H9 (cell line): ENCODE measurements at regions not wholly inside any gene's neighbourhood (a gene's known extent, or its start where the extent isn't known, plus 50 kb on each side); places are given as distances from the start of the nearest gene placed in this dataset.

Source experiments
- DNase-seq: peaks from one replicate; pipeline ENCODE4 v3.0.0-alpha.2; 2017
- H2AFZ ChIP-seq: one replicate; pipeline ENCODE4 v1.6.1; 2013; ENCODE audit warnings: mild to moderate bottlenecking, low read length, control low read depth, moderate library complexity
- H2AK5ac ChIP-seq: 2 replicates; pipeline ENCODE4 v1.6.1; 2013; ENCODE audit warnings: low read length, control low read depth, mixed read lengths; ENCODE audit not compliant: insufficient read length
- H2BK120ac ChIP-seq: one replicate; pipeline ENCODE4 v1.6.1; 2013; ENCODE audit warnings: low read depth, mild to moderate bottlenecking, low read length, control low read depth, inconsistent platforms; ENCODE audit not compliant: poor library complexity, severe bottlenecking
- H2BK12ac ChIP-seq: 2 replicates; pipeline ENCODE4 v1.6.1; 2013; ENCODE audit warnings: low read length, control low read depth, mixed read lengths, low read depth; ENCODE audit not compliant: insufficient read length
- H2BK15ac ChIP-seq: 2 replicates; pipeline ENCODE4 v1.6.1; 2013; ENCODE audit warnings: low read depth, low read length, control low read depth
- H2BK20ac ChIP-seq: one replicate; pipeline ENCODE4 v1.6.1; 2013; ENCODE audit warnings: low read depth, mild to moderate bottlenecking, low read length, control low read depth, inconsistent platforms; ENCODE audit not compliant: poor library complexity, severe bottlenecking
- H2BK5ac ChIP-seq: 2 replicates; pipeline ENCODE4 v1.6.1; 2013; ENCODE audit warnings: low read length, control low read depth, mixed read lengths; ENCODE audit not compliant: insufficient read length
- H3K14ac ChIP-seq: 2 replicates; pipeline ENCODE4 v1.6.1; 2013; ENCODE audit warnings: low read length, control low read depth; ENCODE audit not compliant: insufficient read depth
- H3K18ac ChIP-seq: 2 replicates; pipeline ENCODE4 v1.6.1; 2013; ENCODE audit warnings: low read depth, mild to moderate bottlenecking, mixed read lengths, low read length, control low read depth; ENCODE audit not compliant: insufficient read length
- H3K23ac ChIP-seq: 2 replicates; pipeline ENCODE4 v1.6.1; 2013; ENCODE audit warnings: low read length, control low read depth, mixed read lengths, low read depth; ENCODE audit not compliant: insufficient read length
- H3K23me2 ChIP-seq: 2 replicates; pipeline ENCODE4 v1.6.1; 2013; ENCODE audit warnings: low read depth, mild to moderate bottlenecking, mixed read lengths, low read length, control low read depth; ENCODE audit not compliant: insufficient read length, poor library complexity, severe bottlenecking
- H3K27ac ChIP-seq: 2 replicates; pipeline ENCODE4 v1.5.1; 2013; ENCODE audit warnings: low read length, control low read depth, mixed read lengths, low read depth; ENCODE audit not compliant: insufficient read length
- H3K27me3 ChIP-seq: 2 replicates; pipeline ENCODE4 v1.6.1; 2013; ENCODE audit warnings: low read length, control low read depth, inconsistent platforms; ENCODE audit not compliant: insufficient read depth
- H3K4ac ChIP-seq: 2 replicates; pipeline ENCODE4 v1.6.1; 2013; ENCODE audit warnings: low read depth, mild to moderate bottlenecking, control low read depth, inconsistent platforms, low read length, moderate library complexity
- H3K4me1 ChIP-seq: 2 replicates; pipeline ENCODE4 v1.6.1; 2013; ENCODE audit warnings: low read length, control low read depth, inconsistent platforms; ENCODE audit not compliant: insufficient read depth
- H3K4me2 ChIP-seq: 2 replicates; pipeline ENCODE4 v1.6.1; 2013; ENCODE audit warnings: low read length, control low read depth, mixed read lengths; ENCODE audit not compliant: insufficient read length, insufficient read depth
- H3K56ac ChIP-seq: 2 replicates; pipeline ENCODE4 v1.6.1; 2013; ENCODE audit warnings: low read depth, mild to moderate bottlenecking, mixed read lengths, low read length, control low read depth; ENCODE audit not compliant: insufficient read length
- H3K79me1 ChIP-seq: 2 replicates; pipeline ENCODE4 v1.6.1; 2013; ENCODE audit warnings: low read depth, mild to moderate bottlenecking, moderate library complexity, low read length, control low read depth, inconsistent platforms; ENCODE audit not compliant: insufficient read depth, poor library complexity, severe bottlenecking
- H3K79me2 ChIP-seq: 2 replicates; pipeline ENCODE4 v1.6.1; 2013; ENCODE audit warnings: low read length, control low read depth, inconsistent platforms; ENCODE audit not compliant: insufficient read depth
- H3K9ac ChIP-seq: 2 replicates; pipeline ENCODE4 v1.6.1; 2013; ENCODE audit warnings: low read length, control low read depth, mixed read lengths; ENCODE audit not compliant: insufficient read length; ENCODE audit errors: extremely low read depth
- H3K9me3 ChIP-seq: one replicate; pipeline ENCODE4 v1.6.1; 2013; ENCODE audit warnings: low read depth, low read length, inconsistent platforms; ENCODE audit not compliant: control insufficient read depth
- H3T11ph ChIP-seq: one replicate; pipeline ENCODE4 v1.6.1; 2013; ENCODE audit warnings: mild to moderate bottlenecking, low read length, control low read depth, inconsistent platforms
- H4K20me1 ChIP-seq: one replicate; pipeline ENCODE4 v1.6.1; 2013; ENCODE audit not compliant: control insufficient read depth, insufficient read length, insufficient read depth
- H4K5ac ChIP-seq: 2 replicates; pipeline ENCODE4 v1.6.1; 2013; ENCODE audit warnings: low read depth, mild to moderate bottlenecking, mixed read lengths, low read length, control low read depth; ENCODE audit not compliant: insufficient read length
- H4K8ac ChIP-seq: replicated peaks from 2 replicates; pipeline ENCODE4 v1.6.1; 2013; ENCODE audit warnings: low read length, control low read depth, mixed read lengths, low read depth; ENCODE audit not compliant: insufficient read length
- H4K91ac ChIP-seq: 2 replicates; pipeline ENCODE4 v1.6.1; 2013; ENCODE audit warnings: low read depth, mild to moderate bottlenecking, moderate library complexity, mixed read lengths, low read length, control low read depth; ENCODE audit not compliant: insufficient read length
- H3K27ac Mint-ChIP-seq, 3 experiments: 2 replicates in 2 of 3; 3 replicates in 1 of 3; pipeline ENCODE4 v1.8.0; 2020 to 2021; ENCODE audit warnings: mixed read lengths in 3 of 3, mild to moderate bottlenecking in 1 of 3, moderate library complexity in 1 of 3
- H3K27me3 Mint-ChIP-seq: 2 replicates; pipeline ENCODE4 v1.8.0; 2021; ENCODE audit warnings: low read depth, mild to moderate bottlenecking, moderate library complexity, mixed read lengths
- H3K36me3 Mint-ChIP-seq, 3 experiments: 2 replicates in 2 of 3; 3 replicates in 1 of 3; pipeline ENCODE4 v1.8.0; 2020 to 2021; ENCODE audit warnings: low read depth in 3 of 3, mixed read lengths in 3 of 3; ENCODE audit not compliant: insufficient read depth in 1 of 3
- H3K4me1 Mint-ChIP-seq, 2 experiments: 2 replicates each; pipeline ENCODE4 v1.8.0; 2020; ENCODE audit warnings: mixed read lengths in 2 of 2
- H3K4me3 Mint-ChIP-seq, 2 experiments: 2 replicates in 1 of 2; 3 replicates in 1 of 2; pipeline ENCODE4 v1.8.0; 2020 to 2021; ENCODE audit warnings: mild to moderate bottlenecking in 2 of 2, mixed read lengths in 2 of 2, moderate library complexity in 1 of 2
- H3K9me3 Mint-ChIP-seq, 2 experiments: 2 replicates in 1 of 2; 3 replicates in 1 of 2; pipeline ENCODE4 v1.8.0; 2020; ENCODE audit warnings: mild to moderate bottlenecking in 2 of 2, mixed read lengths in 2 of 2, moderate library complexity in 1 of 2
- WGBS: extraction: QIAGEN DNeasy Blood & Tissue Kit; methylation state at CpG from one replicate; pipeline ENCODE4 v1.1.7; 2013; ENCODE audit warnings: missing lambda C conversion rate, low lambda C conversion rate, mixed read lengths; ENCODE audit not compliant: insufficient read length; ENCODE audit errors: extremely low coverage; 5-methylcytosine and 5-hydroxymethylcytosine counted together
- TF ChIP-seq, protein P1 (sequence below): fragments of 200-600 bp; sonication (generic); conservative IDR thresholded peaks from 3 replicates; pipeline ENCODE4 v1.8.0; 2021; ENCODE audit warnings: antibody characterized with exemption, mild to moderate bottlenecking

DNA sequence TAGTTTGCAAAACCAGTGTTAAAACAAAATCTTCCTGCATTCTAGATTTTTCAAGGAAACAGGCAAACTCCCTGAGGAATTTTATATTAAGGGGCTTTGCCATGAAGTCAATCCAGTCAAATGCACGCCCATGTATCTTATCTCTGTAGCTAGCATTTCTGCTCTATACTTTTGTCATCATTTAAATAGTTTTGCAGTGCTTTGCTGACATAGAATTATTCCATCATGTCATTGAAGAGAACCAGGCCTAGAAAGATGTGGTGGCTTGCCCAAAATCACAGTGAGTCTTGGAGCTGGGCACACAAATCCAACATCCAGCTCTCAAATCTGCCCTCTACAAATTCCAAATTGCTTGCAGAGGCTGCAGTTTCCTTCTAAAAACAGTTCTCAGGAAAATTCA is 66.7 kb upstream of the LNX1 start:
- no peak overlapping the region for H3K4ac ChIP-seq
- no peak overlapping the region for H4K8ac ChIP-seq
- no peak overlapping the region for H2AFZ ChIP-seq

More for the DNA sequence above, 66.7 kb upstream of the LNX1 start:
- H2BK15ac ChIP-seq: no peak overlapping the region
- no peak overlapping the region for H3K23ac ChIP-seq
- Mint-ChIP-seq H3K9me3 (no peaks in the 10 kb centered on the region; a peak in 1 of 5 replicates), H3K27ac (no peak overlapping the region; a peak in 1 of 7 replicates), H3K4me3 (no peak overlapping the region), H3K36me3 (no peaks in the 10 kb centered on the region), H3K27me3 (no peaks in the 10 kb centered on the region), H3K4me1 (peaks cover 0 to 4% of the 10 kb centered on the region in 2 experiments; a peak in 1 of 4 replicates)
- H2BK20ac ChIP-seq: no peak overlapping the region
- H3K18ac ChIP-seq: no peak overlapping the region
- no peak overlapping the region for H3K4me2 ChIP-seq
- no peak overlapping the region for H3K14ac ChIP-seq
- no peaks in the 10 kb centered on the region for H3K23me2 ChIP-seq
- WGBS: no CpG with 5 or more reads among the region's 1 CpG
- no peaks in the 10 kb centered on the region for H4K20me1 ChIP-seq
- H4K5ac ChIP-seq: no peak overlapping the region
- no peaks in the 10 kb centered on the region for H3K79me1 ChIP-seq
- no peak overlapping the region for H2AK5ac ChIP-seq
- no peak overlapping the region for H2BK12ac ChIP-seq
- no peaks in the 10 kb centered on the region for H3K27me3 ChIP-seq
- H3K27ac ChIP-seq: no peak overlapping the region
- no peak overlapping the region for H4K91ac ChIP-seq
- H3K56ac ChIP-seq: no peak overlapping the region
- no peak overlapping the region for H2BK5ac ChIP-seq
- no peak overlapping the region for H3K9ac ChIP-seq
- H3K9me3 ChIP-seq: no peaks in the 10 kb centered on the region
- H2BK120ac ChIP-seq: no peak overlapping the region
- DNase-seq: no peak
- no peaks in the 10 kb centered on the region; the same call in 1 of the 2 replicates for H3K4me1 ChIP-seq
- no peaks in the 10 kb centered on the region for H3K79me2 ChIP-seq
- H3T11ph ChIP-seq: no peak overlapping the region
- TF ChIP-seq, protein P1, sequence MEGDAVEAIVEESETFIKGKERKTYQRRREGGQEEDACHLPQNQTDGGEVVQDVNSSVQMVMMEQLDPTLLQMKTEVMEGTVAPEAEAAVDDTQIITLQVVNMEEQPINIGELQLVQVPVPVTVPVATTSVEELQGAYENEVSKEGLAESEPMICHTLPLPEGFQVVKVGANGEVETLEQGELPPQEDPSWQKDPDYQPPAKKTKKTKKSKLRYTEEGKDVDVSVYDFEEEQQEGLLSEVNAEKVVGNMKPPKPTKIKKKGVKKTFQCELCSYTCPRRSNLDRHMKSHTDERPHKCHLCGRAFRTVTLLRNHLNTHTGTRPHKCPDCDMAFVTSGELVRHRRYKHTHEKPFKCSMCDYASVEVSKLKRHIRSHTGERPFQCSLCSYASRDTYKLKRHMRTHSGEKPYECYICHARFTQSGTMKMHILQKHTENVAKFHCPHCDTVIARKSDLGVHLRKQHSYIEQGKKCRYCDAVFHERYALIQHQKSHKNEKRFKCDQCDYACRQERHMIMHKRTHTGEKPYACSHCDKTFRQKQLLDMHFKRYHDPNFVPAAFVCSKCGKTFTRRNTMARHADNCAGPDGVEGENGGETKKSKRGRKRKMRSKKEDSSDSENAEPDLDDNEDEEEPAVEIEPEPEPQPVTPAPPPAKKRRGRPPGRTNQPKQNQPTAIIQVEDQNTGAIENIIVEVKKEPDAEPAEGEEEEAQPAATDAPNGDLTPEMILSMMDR: no peak
